T47D (cell line): ENCODE measurements at regions not wholly inside any gene's neighbourhood (a gene's known extent, or its start where the extent isn't known, plus 50 kb on each side); places are given as distances from the start of the nearest gene placed in this dataset.

Source experiments
- DNase-seq, 2 experiments: peaks; one replicate each; pipeline versions ENCODE4 v3.0.0 to v3.0.0-alpha.2; 2011 to 2012; ENCODE audit warnings: low read depth in 1 of 2, low spot score in 1 of 2
- JUND ChIP-seq: IDR thresholded peaks from 2 replicates; pipeline ENCODE4 v1.6.1; 2012; ENCODE audit warnings: low read depth
- in situ Hi-C: cut with HindIII; loops from 2 replicates; pipeline ENCODE4 v1.10.0; 2016; ENCODE audit warnings: low sequenced_read_pairs, low pct_unique_long_range_greater_than_20kb

DNA sequence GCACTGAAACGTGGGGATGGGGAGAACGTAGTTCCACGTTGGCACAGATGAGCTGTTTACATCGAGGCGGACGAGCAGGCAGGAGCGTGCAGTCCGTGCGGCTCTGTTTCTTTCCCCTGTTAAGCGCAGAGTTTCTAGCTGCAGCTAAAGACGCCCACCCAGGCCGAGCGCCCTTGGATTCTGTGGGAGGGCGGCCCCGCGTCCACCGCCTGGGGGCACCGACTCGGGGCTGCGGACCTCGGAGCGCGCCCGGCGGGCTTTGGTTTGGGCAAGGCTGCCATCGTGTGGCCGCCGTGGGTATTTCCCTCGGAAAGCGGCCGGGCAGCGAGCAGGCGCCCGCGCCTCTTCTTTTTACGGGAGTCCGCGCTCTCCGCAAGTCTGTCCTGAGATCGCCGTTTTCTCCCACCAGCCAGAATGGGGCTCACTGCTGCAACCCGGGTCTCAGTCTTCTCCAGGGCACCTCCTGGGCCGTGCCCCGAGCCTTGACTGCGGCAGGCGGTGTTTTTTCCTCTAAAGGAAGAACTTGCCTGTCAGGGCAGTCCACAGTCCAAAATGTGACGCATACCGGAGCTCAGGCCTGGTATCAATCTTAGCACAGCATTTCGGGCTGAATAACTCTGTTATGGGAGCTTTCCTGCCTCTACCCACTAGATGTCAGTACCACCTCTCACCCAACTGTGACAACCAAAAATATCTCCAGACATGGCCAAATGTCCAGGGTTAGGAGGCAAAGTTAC is 219.9 kb upstream of the IGF1R start:
- in situ Hi-C loops = no loop called here
- DNase-seq = peak; percentile 60 to 66
- TF ChIP-seq JUND = no peak

DNA sequence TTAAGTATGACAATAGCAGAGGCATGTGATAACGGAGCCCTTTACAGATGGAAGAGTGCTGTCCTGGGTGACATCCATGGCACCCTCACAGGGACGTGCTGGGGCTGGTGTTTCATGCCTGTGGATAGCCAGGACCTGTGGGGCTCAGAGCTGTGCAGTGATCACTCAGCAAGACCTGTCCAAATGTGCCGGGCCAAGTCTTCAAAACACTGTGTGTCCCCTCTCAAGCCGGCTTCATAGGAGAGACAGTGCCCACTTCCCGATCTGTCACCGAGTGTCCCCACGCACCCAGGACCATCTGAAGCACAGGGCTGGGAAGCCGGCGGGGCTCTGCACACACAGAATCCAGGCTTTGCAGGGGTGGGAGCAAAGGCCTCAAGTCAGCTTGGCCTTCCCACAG is 217.2 kb upstream of the IGF1R start:
- no peak for TF ChIP-seq JUND
- no peak for DNase-seq
- in situ Hi-C loops = no loop called here

DNA sequence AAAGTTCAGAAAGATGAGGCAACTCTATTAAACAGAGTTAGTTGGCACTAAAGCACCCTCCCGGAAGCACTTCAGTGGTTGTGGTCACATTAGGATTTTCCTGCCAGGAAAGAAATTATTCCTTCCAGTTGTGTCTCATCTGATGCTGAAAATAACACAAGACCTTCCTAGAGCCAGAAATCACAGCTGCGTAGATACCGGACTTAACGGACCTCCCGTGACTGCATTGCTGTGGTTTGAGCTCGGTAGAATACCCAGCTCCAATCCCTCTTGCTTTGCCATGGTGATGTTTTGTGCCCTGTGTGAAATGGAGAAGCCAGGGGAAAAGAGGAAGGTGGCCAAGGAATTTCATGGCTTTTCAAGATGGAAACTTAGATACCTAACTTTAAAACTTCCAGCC is 215.0 kb upstream of the IGF1R start:
- no peak for DNase-seq
- no peak for TF ChIP-seq JUND
- in situ Hi-C loops = no loop called here

DNA sequence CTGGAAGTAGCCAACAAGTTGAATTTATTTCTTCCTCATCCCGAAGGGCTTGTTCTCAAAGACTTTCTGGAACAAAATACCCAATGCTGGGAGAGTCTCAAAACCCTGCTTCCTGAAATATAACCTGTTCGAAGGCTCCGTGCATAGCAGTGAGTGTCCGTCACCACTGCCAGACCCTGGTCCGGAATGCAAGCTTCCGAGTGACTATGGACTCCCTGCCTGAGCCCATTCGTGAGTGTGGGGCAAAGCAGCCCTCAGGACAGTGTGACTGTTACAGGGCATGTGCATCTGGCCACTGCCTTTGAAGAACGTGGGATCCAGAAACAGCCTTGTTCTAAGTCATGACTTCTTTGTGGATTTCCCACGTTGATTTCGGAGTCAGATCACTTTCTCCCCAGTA is 214.5 kb upstream of the IGF1R start:
- no peak for DNase-seq
- in situ Hi-C loops = no loop called here
- TF ChIP-seq JUND = no peak

DNA sequence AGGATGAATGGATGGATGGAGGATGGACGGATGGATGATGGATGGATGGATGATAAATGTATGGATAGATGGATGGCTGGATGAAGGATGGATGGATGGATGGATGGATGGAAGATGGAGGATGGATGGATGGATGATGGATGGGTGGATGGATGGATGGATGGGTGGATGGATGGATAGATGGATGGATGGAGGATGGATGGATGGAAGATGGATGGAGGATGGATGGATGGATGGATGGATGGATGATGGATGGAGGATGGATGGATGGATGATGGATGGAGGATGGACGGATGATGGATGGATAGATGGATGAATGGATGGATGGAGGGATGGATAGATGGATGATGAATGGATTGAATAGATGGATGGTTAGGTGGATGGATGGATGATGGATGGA is 210.6 kb upstream of the IGF1R start:
- in situ Hi-C loops = no loop called here
- DNase-seq = no peak
- no peak for TF ChIP-seq JUND

DNA sequence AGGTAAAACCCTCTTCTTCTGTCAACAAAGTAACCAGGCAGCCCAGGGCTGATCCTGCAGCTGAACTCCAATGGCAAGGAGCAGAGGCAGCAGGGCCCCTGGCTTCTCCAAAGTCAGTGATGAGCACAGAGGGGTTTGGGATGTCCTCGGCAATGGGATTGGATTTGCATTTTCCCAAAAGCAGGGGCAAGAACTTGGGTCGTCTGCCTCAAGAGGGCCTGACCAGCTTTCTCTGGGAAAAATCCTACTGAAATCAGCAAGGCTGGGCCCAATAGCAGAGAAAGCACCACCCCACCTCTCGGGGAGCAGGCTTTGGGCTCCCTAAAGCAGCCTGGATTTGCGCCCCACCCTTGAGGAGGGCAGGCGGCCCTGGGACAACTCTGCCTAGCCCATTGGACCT is 210.0 kb upstream of the IGF1R start:
- in situ Hi-C loops = no loop called here
- no peak for DNase-seq

DNA sequence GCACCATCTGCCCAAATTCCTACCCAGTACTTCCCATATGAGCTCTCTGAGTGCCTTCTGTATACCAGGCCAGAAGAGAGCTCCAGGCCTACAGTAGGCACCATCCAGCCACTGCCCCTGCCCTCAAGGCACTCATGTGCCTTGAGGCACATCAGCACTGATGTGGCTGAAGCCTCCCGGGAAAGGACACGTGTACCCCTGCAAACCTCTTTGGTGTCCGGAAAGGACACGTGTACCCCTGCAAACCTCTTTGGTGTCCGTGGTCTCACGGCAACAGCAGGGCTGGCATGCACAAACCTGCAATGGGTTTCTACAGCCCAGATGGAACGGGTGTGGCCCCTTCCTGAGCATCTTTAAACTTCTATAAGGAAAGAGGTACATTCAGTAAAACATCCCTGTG is 209.4 kb upstream of the IGF1R start:
- in situ Hi-C loops = no loop called here
- no peak for TF ChIP-seq JUND
- DNase-seq = no peak

More for the DNA sequence above, 210.0 kb upstream of the IGF1R start:
- no peak for TF ChIP-seq JUND

DNA sequence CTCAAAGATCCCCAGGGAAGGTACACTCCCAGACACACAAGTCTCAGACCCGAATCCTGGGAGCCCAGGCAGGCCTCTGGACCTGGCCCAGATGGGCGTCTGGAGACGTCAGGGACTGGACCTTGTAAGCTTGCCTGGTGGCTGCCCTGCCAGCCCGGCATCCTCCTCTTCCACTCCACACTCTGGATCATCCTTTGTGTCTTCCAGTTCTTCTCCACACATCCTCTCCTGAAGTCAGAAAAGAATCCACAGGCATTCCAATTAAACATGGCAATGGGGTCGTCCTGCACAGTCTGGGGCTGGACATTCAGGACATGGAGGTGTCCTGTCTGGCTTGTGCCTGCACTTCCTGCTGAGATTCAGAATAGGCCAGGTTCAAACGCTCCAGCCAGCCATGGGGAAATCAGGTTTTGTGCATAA is 208.8 kb upstream of the IGF1R start:
- DNase-seq = no peak
- in situ Hi-C loops = no loop called here
- no peak for TF ChIP-seq JUND

DNA sequence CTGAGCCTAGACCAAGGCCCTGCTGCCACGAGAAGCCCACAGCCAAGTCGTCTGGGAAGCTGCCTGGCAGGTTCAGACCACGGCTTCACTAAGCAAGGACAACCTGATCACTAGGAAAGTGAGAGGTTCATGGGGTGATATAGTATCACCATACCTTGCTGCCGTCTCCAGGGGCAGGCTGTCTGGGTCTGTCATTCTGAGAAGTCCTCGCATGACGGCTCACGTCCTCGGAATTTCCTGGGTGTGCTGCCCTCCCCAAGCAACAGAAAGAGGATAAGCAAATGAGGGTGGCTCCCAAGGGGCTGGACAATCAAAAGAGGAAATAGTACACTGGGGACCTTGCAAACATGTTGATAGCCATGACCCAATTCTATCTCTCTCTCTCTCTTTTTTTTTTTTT is 207.4 kb upstream of the IGF1R start:
- no peak for DNase-seq
- no peak for TF ChIP-seq JUND
- in situ Hi-C loops = no loop called here

DNA sequence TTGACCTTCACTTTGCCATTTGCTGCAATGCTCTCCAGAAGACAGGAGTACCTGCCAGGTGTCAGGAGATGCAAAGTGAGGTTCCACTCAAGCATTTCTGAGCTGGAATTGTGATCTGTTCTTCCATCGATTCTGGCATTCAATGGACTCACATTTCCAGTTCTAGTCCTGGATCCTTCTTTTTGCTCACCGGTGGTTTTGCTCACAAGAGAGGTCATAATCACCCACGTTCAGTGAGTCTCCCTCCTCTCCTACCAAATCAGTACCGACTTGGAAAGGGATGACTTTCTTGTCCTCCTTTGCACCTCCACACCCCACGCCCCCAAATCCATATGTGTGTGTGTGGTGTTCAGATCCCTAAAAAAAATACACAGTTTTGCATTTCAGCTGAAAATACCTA is 206.7 kb upstream of the IGF1R start:
- in situ Hi-C loops = no loop called here
- no peak for DNase-seq
- TF ChIP-seq JUND = no peak

DNA sequence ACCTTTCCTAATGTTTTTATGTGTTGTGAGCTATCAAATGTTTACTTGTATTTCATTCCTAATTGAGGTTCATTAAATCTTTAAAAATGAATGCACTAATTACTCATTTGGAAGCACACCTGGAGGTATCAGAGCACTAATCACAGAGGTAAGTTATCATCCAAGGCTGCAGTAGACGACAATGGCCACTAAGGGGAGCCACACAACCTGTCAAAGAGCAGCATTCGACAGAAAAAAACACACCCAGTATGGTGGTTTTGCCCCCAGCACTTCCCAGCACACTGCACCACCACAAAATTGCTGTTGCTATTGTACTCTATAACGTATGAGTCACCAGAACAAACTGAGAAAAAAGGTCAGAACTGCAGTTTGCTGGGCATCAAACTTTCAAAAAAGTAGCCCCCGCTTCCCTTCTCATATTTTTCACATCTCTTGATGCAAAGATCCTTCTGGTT is 205.9 kb upstream of the IGF1R start:
- DNase-seq = peak; percentile 31 to 87
- TF ChIP-seq JUND = no peak
- in situ Hi-C loops = no loop called here

DNA sequence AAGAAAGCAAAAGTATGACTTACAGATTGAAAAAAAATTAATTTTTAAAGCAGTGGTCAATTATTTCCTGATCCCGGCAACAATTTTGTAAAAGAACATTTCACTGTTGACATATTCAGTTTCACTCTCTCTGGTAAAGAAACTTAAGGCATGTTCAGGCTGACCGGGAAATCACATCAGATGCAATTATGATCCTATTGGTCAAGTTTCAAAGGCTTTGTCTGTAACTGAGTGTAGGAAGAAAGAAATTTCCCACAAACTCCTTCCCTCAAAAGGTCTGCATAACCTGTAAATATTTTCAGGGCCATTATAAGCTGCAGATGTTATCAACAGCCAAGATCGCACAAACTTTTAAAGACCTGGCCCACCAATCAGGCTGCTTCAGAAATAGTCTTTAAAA is 205.4 kb upstream of the IGF1R start:
- in situ Hi-C loops = no loop called here
- TF ChIP-seq JUND = no peak
- DNase-seq = peak in 1 of 2 experiments; percentile 77

DNA sequence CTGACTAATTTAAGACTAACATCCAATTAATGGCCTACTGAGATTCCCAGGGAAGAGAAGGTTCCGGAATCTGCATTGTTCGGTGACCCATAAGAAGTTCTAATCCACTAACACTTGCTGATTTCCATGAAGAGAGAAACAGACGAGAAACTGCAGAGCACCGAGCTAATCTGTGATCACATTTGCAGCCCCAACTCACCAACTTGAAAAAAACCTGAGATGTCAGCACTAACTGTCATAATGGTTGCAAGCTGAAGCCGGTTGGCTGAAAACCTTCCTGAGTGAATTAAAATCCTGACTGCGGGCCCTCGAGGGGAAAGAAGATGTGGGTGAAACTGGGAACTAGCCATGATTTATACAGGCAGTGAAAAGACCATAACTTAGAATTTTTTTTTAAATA is 204.8 kb upstream of the IGF1R start:
- no peak for TF ChIP-seq JUND
- in situ Hi-C loops = no loop called here
- DNase-seq = no peak

DNA sequence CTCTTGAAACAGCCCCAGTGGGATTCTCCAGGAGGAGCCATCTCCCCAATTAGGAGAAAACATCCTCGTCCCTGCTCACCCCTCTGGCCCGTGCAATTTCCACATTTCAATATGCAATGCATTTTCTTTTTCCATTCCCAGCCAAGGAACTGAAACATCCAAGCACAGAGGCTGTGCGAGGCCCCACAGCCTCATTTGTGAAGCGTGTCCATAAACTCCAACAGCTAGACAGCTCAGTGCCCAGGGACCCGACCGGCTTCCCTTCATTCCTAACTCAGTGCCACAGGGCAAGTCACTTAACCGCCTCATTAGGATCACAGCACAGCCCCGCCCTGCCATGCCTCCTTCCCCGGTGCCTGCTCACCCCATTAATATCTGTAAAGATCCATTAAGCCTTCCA is 204.2 kb upstream of the IGF1R start:
- peak; percentile 45 to 90 for DNase-seq
- in situ Hi-C loops = no loop called here
- TF ChIP-seq JUND = no peak
